Uterus (tissue), 2 donors: ENCODE measurements at regions not wholly inside any gene's neighbourhood (a gene's known extent, or its start where the extent isn't known, plus 50 kb on each side); places are given as distances from the start of the nearest gene placed in this dataset.

Experiments
- POLR2A ChIP-seq, 2 donors: fragments of 450-650 bp; IDR thresholded peaks; one replicate each; pipeline ENCODE4 v1.6.1; 2016; ENCODE audit warnings: antibody characterized with exemption in 2 of 2, mild to moderate bottlenecking in 1 of 2, moderate library complexity in 1 of 2
- TF ChIP-seq, protein P1 (sequence below), 4 experiments: fragments of 200-600 bp in 2 of 4; fragments of 450-650 bp in 2 of 4; sonication (generic) in 2 of 4; IDR thresholded peaks; one replicate each; pipeline ENCODE4 v1.5.1; 2016 to 2019; ENCODE audit warnings: antibody characterized with exemption in 4 of 4, mild to moderate bottlenecking in 2 of 4, moderate library complexity in 1 of 4

DNA sequence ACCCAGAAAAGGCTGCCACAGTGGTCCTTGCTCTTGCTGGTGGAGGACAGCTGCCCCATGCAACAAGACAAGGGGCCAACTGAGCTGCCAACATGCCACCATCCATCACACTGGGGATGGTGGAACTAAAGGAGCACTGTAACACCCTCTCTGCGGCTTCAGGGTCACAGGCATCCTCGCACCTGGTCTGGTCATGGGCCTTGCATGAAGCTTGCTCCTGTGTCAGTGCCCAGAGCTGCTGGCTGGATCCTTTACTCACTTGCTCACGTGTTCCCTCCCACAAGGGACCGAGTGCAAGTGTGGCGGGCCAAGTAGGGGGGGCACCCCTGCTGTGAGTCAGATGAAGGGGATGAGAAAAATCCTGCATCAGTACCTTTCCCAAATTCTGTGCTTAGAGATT lies 972.3 kb upstream of the DDX18 start:
- TF ChIP-seq, protein P1, sequence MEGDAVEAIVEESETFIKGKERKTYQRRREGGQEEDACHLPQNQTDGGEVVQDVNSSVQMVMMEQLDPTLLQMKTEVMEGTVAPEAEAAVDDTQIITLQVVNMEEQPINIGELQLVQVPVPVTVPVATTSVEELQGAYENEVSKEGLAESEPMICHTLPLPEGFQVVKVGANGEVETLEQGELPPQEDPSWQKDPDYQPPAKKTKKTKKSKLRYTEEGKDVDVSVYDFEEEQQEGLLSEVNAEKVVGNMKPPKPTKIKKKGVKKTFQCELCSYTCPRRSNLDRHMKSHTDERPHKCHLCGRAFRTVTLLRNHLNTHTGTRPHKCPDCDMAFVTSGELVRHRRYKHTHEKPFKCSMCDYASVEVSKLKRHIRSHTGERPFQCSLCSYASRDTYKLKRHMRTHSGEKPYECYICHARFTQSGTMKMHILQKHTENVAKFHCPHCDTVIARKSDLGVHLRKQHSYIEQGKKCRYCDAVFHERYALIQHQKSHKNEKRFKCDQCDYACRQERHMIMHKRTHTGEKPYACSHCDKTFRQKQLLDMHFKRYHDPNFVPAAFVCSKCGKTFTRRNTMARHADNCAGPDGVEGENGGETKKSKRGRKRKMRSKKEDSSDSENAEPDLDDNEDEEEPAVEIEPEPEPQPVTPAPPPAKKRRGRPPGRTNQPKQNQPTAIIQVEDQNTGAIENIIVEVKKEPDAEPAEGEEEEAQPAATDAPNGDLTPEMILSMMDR (IDR thresholded peaks at IDR 0.05), result no peak
- TF ChIP-seq POLR2A (IDR thresholded peaks at IDR 0.05), result no peak
